NT2/D1 (cell line): ENCODE measurements at regions not wholly inside any gene's neighbourhood (a gene's known extent, or its start where the extent isn't known, plus 50 kb on each side); places are given as distances from the start of the nearest gene placed in this dataset.

Experiments used
- SUZ12 ChIP-seq: IDR thresholded peaks from 2 replicates; pipeline ENCODE4 v1.6.1; 2011; ENCODE audit not compliant: insufficient read length, insufficient read depth; ENCODE audit errors: extremely low read depth
- YY1 ChIP-seq: IDR thresholded peaks from 2 replicates; pipeline ENCODE4 v1.6.1; 2011; ENCODE audit not compliant: insufficient read length, insufficient read depth
- ZNF274 ChIP-seq: IDR thresholded peaks from 2 replicates; pipeline ENCODE4 v1.6.1; 2011; ENCODE audit warnings: mild to moderate bottlenecking, low read depth, low read length

DNA sequence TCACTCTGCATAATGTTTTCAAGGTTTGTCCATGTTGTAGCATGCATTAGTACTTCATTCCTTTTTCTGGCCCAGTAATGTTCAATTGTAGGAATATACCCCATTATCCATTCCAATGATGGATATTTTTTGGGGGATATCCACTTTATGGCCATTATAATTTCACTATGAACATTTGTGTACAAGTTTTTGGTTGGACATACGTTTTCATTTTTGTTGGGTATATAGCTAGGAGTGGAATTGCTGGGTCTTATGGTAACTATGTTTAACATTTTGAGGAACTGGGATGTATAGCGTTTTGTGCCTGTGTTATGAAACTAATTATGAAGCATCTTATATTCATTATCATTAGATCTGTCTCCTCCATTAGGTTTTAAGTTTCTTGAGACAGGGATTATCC is 191.6 kb downstream of the TM9SF2 start:
- no peak for TF ChIP-seq ZNF274
- TF ChIP-seq SUZ12, result no peak
- no peak for TF ChIP-seq YY1
